ENCODE measurements at regions not wholly inside any gene's neighbourhood (a gene's known extent, or its start where the extent isn't known, plus 50 kb on each side); places are given as distances from the start of the nearest gene placed in this dataset.
"Not testable (repeated sequence)": the region's sequence is repeated elsewhere in the genome, so short reads cannot be mapped to it uniquely, and the experiment has no call there.

GRCh38 chr9:27671636-27672035, 98.4 kb upstream of the C9orf72 start:
- no peak for DNase-seq (ENCODE audit: low read depth in 2 of 3, low spot score in 1 of 3)

DNA sequence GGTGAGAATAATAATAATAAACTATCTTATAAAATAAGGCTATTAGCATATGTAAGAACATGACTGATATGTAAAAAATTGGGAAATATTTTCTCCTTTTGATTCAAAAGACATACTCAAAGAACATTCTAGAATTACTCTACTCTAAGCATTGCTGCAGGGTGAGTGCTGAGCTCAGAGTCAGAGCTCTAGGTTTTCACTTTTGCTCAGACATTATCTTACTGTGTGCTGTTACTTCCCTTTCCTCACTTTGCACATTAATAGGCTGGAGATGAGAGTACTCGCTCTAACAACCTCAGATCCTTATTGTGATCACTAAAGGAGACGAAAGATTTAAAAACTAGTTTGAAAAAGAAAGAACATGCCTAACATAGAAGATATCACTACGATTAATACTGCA, 99.4 kb upstream of the C9orf72 start:
- no peak for DNase-seq (ENCODE audit: low read depth in 2 of 3, low spot score in 1 of 3)

GRCh38 chr9:27673641-27674040, 100.4 kb upstream of the C9orf72 start:
- no peak for DNase-seq (ENCODE audit: low read depth in 2 of 3, low spot score in 1 of 3)

DNA sequence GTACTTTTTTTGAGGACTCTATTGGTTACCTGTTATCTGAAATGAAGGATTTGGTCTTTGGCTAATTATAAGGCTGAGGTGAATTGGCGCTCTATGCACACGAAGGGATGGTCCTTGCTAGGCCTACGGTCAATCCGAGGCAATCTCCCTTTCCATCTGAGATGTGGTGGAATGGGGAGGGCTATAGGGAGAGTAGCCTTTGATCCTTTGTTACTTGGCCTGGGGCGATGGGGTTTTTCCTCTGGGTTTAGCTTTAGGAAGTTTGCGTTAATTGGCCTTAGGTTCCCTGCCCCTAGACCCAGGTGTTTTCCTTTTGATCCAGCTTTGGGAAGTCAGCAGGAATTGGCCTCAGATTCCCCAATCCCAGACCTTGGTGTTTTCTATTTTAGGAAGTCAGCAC, 102.1 kb upstream of the C9orf72 start:
- DNase-seq (ENCODE audit: low read depth in 2 of 3, low spot score in 1 of 3): no peak

GRCh38 chr9:27676827-27677226, 103.5 kb upstream of the C9orf72 start:
- DNase-seq (ENCODE audit: low read depth in 2 of 3, low spot score in 1 of 3): no peak

DNA sequence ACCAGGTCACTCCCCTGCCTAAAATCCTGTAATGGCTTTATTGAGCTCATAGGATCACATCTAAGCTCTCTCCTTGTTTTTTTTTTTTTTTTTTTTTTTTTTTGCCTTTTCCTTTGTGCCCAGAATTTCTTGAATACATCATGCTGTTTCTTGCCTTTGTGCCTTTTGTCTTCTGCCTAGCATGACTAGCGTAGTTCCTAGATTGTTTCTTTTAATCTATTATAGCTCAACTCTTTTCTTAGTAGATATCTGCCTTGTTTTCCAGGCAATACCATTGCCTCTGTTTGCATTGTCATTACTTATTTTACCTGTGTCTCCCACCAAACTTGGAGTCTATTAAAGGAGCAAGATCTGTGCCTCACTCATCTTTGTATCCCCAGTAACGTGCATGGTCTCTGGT, 106.1 kb upstream of the C9orf72 start:
- DNase-seq (ENCODE audit: low read depth in 2 of 3, low spot score in 1 of 3): no peak

DNA sequence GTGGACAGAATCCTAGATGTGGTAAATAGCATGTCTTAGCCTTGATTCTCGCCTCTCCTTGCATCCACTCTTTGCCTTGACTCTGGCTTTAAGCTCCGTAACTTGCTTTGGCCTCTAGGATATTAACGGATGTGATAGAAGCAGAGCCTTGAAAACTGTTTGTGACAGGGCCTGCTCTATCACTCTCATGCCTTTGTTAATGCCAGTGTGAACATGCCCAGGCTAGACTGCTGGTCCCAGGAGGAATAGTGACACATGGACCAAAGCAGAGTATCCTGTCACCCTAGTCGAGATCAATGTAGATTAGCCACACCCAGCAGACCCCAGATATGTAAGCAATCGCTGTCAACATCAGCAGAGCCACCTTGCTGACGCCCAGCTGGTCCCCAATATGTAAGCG, 109.9 kb upstream of the C9orf72 start:
- no peak for DNase-seq (ENCODE audit: low read depth in 2 of 3, low spot score in 1 of 3)

DNA sequence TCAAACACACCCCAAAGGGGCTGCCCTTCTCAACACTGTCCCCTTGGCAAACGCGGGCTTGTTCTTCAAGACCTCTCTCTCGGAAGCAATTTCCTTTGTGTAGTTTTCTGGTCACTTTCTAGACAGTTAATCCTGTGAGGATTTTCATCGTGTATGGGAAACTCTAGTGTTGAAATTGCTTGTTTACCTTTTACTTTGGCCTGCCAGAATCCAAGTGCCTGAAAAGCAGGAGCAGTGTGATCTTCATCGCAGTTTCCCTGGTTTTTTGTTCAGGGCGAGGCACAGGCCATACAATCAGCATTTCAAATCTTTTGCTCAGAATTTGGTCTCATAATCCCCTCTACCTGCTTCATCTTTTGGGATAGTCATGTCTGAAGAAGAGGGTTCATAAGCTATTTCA, 115.7 kb upstream of the C9orf72 start:
- DNase-seq (ENCODE audit: low read depth in 2 of 3, low spot score in 1 of 3): no peak

DNA sequence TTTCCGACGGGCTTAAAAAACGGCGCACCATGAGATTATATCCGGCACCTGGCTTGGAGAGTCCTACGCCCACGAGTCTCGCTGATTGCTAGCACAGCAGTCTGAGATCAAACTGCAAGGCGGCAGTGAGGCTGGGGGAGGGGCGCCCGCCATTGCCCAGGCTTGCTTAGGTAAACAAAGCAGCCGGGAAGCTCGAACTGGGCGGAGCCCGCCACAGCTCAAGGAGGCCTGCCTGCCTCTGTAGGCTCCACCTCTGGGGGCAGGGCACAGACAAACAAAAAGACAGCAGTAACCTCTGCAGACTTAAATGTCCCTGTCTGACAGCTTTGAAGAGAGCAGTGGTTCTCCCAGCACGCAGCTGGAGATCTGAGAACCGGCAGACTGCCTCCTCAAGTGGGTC, 117.5 kb upstream of the C9orf72 start:
- DNase-seq (ENCODE audit: low read depth in 2 of 3, low spot score in 1 of 3): not testable (repeated sequence)

GRCh38 chr9:27699621-27700020, 126.3 kb upstream of the C9orf72 start:
- DNase-seq (ENCODE audit: low read depth in 2 of 3, low spot score in 1 of 3): no peak

GRCh38 chr9:27701016-27701415, 127.7 kb upstream of the C9orf72 start:
- no peak for DNase-seq (ENCODE audit: low read depth in 2 of 3, low spot score in 1 of 3)

DNA sequence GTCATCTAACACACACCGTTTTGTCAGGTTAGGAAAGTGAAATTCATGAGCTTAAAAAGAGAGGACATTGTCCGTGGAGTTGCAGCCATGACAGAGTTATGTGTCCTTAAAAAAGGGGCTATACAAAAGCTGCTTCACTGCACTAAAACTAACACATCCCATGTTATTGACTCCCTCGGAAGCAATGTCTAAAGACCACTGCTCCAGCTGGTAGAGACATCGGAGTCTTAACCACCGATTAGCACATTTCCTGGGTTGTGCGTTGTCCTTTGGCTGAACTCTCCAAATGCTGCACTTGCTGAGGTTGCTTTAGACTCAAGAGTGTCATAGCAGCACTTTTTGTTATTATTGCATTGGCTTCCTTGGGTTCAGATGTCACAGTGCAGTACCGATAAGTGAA, 128.3 kb upstream of the C9orf72 start:
- DNase-seq (ENCODE audit: low read depth in 2 of 3, low spot score in 1 of 3): no peak

- no peak for DNase-seq (ENCODE audit: low read depth in 2 of 3, low spot score in 1 of 3)
These were observed 130.1 kb upstream of the C9orf72 start for GRCh38 chr9:27703216-27703980.

- no peak for DNase-seq (ENCODE audit: low read depth in 2 of 3, low spot score in 1 of 3)
These were observed 138.0 kb upstream of the C9orf72 start for GRCh38 chr9:27711241-27711640.

- no peak for DNase-seq (ENCODE audit: low read depth in 2 of 3, low spot score in 1 of 3)
These were observed 139.5 kb upstream of the C9orf72 start for GRCh38 chr9:27712806-27713205.

- no peak for DNase-seq (ENCODE audit: low read depth in 2 of 3, low spot score in 1 of 3)
These were observed 141.1 kb upstream of the C9orf72 start for GRCh38 chr9:27714388-27714787.

- no peak for DNase-seq (ENCODE audit: low read depth in 2 of 3, low spot score in 1 of 3)
These were observed 142.4 kb upstream of the C9orf72 start for GRCh38 chr9:27715651-27716050.

- DNase-seq (ENCODE audit: low read depth in 2 of 3, low spot score in 1 of 3): no peak
These were observed 144.7 kb upstream of the C9orf72 start for GRCh38 chr9:27717991-27718390.

DNA sequence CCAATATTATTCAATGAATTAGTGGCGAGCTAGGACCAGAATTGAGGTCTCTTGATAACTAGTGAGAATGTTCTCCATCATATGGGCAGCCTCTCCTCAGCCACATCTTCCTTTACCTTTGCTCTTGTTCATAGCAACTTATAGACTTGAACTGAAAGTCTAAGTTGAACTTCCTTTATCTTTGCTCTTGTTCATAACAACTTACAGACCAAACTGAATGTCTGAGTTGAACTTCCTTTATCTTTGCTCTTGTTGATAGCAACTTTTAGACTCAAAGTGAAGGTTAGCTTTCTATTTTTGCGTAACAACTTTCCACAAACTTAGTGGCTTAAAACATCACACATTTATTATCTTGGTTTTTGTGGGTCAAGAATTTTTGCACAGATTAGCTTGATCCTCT, 146.4 kb upstream of the C9orf72 start:
- no peak for DNase-seq (ENCODE audit: low read depth in 2 of 3, low spot score in 1 of 3)

- no peak for DNase-seq (ENCODE audit: low read depth in 2 of 3, low spot score in 1 of 3)
These were observed 149.6 kb upstream of the C9orf72 start for GRCh38 chr9:27722866-27723265.

GRCh38 chr9:27726244-27727081, 153.2 kb upstream of the C9orf72 start:
- peak; percentile 27 to 40 (median 28) for DNase-seq (ENCODE audit: low read depth in 2 of 3, low spot score in 1 of 3)

GRCh38 chr9:27732494-27732893, 159.2 kb upstream of the C9orf72 start:
- no peak for DNase-seq (ENCODE audit: low read depth in 2 of 3, low spot score in 1 of 3)

GRCh38 chr9:27743490-27743889, 170.2 kb upstream of the C9orf72 start:
- no peak for DNase-seq (ENCODE audit: low read depth in 2 of 3, low spot score in 1 of 3)
